ENCODE measurements at regions not wholly inside any gene's neighbourhood (a gene's known extent, or its start where the extent isn't known, plus 50 kb on each side); places are given as distances from the start of the nearest gene placed in this dataset.

DNA sequence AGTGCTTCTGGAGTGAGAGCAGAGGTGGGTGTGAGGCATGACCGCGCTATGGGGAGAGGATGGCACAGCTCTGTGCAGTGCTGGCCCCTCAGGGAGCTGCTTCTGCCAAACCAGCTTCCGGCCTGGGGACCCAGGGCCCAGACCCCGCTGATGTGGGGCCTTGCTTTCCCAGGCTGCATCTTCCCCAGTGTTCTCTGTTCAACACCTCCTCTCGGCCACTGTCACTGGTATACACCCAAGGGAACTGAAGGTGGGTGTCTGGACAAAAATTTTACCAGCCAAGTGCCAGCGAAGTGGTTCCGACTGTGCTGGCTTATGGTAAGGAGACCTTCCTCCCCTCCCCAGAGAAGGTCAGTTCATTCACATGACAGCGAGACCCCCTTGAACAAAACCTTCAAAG lies 179.1 kb downstream of the AACS start:
- TF ChIP-seq, protein P1, sequence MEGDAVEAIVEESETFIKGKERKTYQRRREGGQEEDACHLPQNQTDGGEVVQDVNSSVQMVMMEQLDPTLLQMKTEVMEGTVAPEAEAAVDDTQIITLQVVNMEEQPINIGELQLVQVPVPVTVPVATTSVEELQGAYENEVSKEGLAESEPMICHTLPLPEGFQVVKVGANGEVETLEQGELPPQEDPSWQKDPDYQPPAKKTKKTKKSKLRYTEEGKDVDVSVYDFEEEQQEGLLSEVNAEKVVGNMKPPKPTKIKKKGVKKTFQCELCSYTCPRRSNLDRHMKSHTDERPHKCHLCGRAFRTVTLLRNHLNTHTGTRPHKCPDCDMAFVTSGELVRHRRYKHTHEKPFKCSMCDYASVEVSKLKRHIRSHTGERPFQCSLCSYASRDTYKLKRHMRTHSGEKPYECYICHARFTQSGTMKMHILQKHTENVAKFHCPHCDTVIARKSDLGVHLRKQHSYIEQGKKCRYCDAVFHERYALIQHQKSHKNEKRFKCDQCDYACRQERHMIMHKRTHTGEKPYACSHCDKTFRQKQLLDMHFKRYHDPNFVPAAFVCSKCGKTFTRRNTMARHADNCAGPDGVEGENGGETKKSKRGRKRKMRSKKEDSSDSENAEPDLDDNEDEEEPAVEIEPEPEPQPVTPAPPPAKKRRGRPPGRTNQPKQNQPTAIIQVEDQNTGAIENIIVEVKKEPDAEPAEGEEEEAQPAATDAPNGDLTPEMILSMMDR (IDR thresholded peaks at IDR 0.05; ENCODE audit: low read depth, low read length) = no peak
- TF ChIP-seq POLR2A (IDR thresholded peaks at IDR 0.05; ENCODE audit: extremely low read depth, insufficient read length) (no peak), MAX (IDR thresholded peaks at IDR 0.05; ENCODE audit: low read depth, low read length) (no peak), MYC (IDR thresholded peaks at IDR 0.05; ENCODE audit: low read depth, low read length) (no peak)
